Lower leg skin (tissue), 4 donors: ENCODE measurements at regions not wholly inside any gene's neighbourhood (a gene's known extent, or its start where the extent isn't known, plus 50 kb on each side); places are given as distances from the start of the nearest gene placed in this dataset.
"Not testable (repeated sequence)": the region's sequence is repeated elsewhere in the genome, so short reads cannot be mapped to it uniquely, and the experiment has no call there.

Experiments used
- DNase-seq, 2 donors: peaks; one replicate each; pipeline ENCODE4 v3.0.0-alpha.2; 2019; ENCODE audit warnings: low spot score in 2 of 2
- H3K4me3 ChIP-seq: fragments of 200-600 bp; sonication (generic); 2 replicates; pipeline ENCODE4 v1.5.1; 2017; ENCODE audit warnings: mild to moderate bottlenecking, low read depth; ENCODE audit not compliant: poor library complexity, severe bottlenecking
- CTCF ChIP-seq, 3 donors: fragments of 450-650 bp; IDR thresholded peaks; one replicate each; pipeline ENCODE4 v1.5.1; 2016; ENCODE audit warnings: antibody characterized with exemption in 3 of 3, mild to moderate bottlenecking in 3 of 3, moderate library complexity in 2 of 3
- POLR2A ChIP-seq, 2 donors: fragments of 450-650 bp; IDR thresholded peaks; one replicate each; pipeline ENCODE4 v1.6.1; 2016 to 2017; ENCODE audit warnings: antibody characterized with exemption in 2 of 2, mild to moderate bottlenecking in 1 of 2, moderate library complexity in 1 of 2
- WGBS, 2 donors: methylation state at CpG; one replicate each; pipeline ENCODE4 v1.1.5; 2018; 5-methylcytosine and 5-hydroxymethylcytosine counted together
- intact Hi-C: fragments of 100-400 bp; cut with DNase I; formaldehyde crosslinking; loops from one replicate; pipeline ENCODE4 v1.15.0; 2023; ENCODE audit warnings: low total_unique reads

DNA sequence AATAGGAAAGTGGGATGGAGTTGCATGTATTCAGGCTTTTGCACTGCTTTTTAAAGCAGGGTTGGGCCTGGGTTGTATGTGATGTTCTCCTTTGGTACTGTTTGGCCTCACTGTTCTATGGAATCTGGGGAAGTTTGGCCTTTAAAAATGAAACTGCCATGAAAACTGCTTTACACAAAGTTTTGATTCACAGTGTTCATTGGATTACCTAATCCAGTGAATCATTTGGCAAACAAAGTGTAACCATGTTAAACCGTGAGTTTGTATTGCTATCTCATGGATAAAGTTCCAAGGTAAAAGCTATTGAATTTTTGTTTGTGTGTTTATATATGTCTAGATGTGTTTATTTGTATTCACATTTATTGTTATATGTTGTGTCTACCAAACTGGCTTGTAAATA, 1658.6 kb downstream of the OLFM4 start:
- TF ChIP-seq POLR2A (IDR thresholded peaks at IDR 0.05) = no peak
- no peak for TF ChIP-seq CTCF (IDR thresholded peaks at IDR 0.05)
- intact Hi-C loops = no loop called here
- 37 to 51% methylated on average over 1 of the region's 1 CpG for WGBS, 2 donors
- H3K4me3 ChIP-seq = no peak overlapping the region
- no peak for DNase-seq

DNA sequence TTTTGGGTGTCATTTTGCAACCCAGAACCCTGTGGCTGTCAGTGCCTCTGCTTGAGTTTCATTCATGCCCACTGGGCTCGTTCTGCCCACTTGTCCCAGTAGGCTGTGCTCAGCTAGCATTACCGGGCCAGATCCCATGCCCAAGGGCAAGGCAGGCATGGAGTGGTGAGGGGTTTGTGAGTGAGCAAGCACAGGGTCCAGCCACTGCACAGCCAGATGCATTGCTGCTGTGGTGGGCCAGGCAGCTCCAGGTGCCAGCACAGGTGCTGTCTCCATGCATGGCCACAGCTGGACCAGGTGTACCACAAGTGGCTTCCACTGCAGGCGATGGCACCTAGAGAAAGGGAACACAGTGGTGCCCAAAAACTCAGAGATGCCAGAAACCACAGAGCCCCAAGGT, 1671.2 kb downstream of the OLFM4 start:
- H3K4me3 ChIP-seq = no peak overlapping the region
- no peak for DNase-seq
- 83 to 94% methylated on average over 3 of the region's 3 CpGs for WGBS, 2 donors
- no peak for TF ChIP-seq CTCF (IDR thresholded peaks at IDR 0.05)
- TF ChIP-seq POLR2A (IDR thresholded peaks at IDR 0.05) = no peak
- intact Hi-C loops = no loop called here

DNA sequence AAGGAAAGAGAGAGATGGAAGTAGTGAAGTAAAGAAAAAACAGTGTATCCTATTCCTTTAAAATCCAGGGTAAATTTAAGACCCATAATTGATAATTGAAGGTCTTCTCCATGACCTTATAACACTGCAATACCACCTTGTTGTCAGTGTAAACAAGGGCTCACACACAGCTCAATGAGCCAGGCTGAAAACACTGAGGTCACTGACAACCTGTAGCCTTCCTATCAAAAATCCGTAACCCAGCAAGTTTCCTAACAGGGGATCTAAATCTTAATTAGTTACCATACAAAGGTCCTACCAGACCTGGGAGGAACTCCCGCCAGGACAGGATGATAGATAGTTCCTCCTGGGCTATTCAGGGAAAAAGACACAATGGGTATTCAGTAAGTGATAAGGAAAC, 1677.1 kb downstream of the OLFM4 start:
- 69 to 79% methylated on average over 2 of the region's 2 CpGs for WGBS, 2 donors
- intact Hi-C loops = no loop called here
- no peak overlapping the region for H3K4me3 ChIP-seq
- no peak for DNase-seq
- TF ChIP-seq CTCF (IDR thresholded peaks at IDR 0.05) = no peak
- no peak for TF ChIP-seq POLR2A (IDR thresholded peaks at IDR 0.05)

GRCh38 chr13:54706336-54706735, 1677.7 kb downstream of the OLFM4 start:
- no peak for TF ChIP-seq POLR2A (IDR thresholded peaks at IDR 0.05)
- no peak for TF ChIP-seq CTCF (IDR thresholded peaks at IDR 0.05)
- intact Hi-C loops = no loop called here
- WGBS, 2 donors = 81 to 87% methylated on average over 3 of the region's 3 CpGs
- DNase-seq = no peak
- H3K4me3 ChIP-seq = no peak overlapping the region

DNA sequence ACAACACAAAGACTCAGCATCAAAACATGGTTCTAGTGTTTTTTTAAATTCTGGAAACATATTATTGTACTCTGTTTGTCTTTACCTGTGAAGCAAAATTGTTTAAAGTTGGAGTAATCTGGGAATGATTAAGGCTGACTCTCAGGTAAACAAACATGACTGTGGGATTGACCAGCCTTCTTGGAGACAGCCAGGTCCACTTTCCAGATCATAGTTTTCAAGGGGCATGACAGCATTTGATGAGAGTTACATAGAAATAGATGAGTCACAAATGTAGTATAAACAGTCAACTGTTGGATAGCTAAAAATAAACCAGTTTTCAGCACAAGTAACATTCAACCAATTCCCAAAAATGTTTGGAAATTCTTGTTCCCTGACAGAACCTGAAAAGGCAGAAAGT, 1680.9 kb downstream of the OLFM4 start:
- no peak for DNase-seq
- no peak for TF ChIP-seq CTCF (IDR thresholded peaks at IDR 0.05)
- no peak for TF ChIP-seq POLR2A (IDR thresholded peaks at IDR 0.05)
- intact Hi-C loops = no loop called here
- H3K4me3 ChIP-seq = no peak overlapping the region

DNA sequence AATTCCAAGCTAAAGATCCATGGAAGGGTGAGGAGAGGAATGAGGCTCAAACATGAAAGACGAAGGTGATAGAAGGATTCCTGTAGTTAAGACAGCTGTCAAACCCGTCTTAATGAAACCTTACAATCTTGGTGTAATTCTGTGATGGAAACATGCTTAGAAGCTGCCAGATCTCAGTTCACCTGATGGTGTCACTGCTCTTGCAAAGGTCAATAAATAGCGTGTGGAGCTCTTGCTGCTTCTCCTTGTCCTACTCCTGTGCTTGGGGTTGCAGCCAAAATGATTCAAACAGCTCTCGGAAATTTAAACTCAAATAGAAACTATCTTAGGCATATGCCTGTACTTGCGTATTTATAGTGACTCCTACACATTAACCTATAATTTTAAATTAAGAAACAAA, 1705.0 kb downstream of the OLFM4 start:
- no peak for TF ChIP-seq CTCF (IDR thresholded peaks at IDR 0.05)
- no peak for TF ChIP-seq POLR2A (IDR thresholded peaks at IDR 0.05)
- no peak for DNase-seq
- 36 to 46% methylated on average over 5 of the region's 5 CpGs for WGBS, 2 donors
- no peak overlapping the region for H3K4me3 ChIP-seq
- intact Hi-C loops = no loop called here

- DNase-seq, H3K4me3 ChIP-seq, intact Hi-C loops: not testable (repeated sequence)
- 92 to 93% methylated on average over 5 to 15 of the region's 21 CpGs for WGBS, 2 donors
Observed at GRCh38 chr13:54737211-54737610, 1708.6 kb downstream of the OLFM4 start.
